GM19455 (cell line): ENCODE measurements at regions not wholly inside any gene's neighbourhood (a gene's known extent, or its start where the extent isn't known, plus 50 kb on each side); places are given as distances from the start of the nearest gene placed in this dataset.
A peak's percentile ranks its signal among the peaks of the same experiment; 100 is the strongest.

ENCODE experiments used
- ATAC-seq: cut with Tn5 transposase; IDR thresholded peaks from one replicate; pipeline ENCODE4 v1.9.1; 2021; ENCODE audit not compliant: unreplicated experiment

- ATAC-seq = no peak
These were observed 231.7 kb upstream of the MIR17HG start for GRCh38 chr13:91115776-91116175.

DNA sequence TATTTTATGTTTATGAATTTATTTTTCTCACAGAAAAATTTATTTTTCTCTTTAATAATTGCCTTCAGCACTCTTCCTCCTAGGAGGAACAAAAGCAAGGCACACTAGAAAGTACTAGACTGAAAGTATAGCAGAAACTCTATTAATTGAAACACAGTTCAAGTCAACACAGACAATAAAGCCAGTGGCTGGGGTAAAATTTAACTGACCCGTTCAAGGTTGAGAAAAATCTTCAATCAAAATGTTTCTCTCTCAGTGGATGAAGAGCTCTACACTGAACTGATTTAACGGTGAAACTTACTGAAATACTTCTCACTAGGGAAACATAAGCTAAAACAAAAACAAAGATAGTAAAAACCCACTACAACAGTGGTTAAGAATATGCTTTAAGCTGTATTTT lies 230.1 kb upstream of the MIR17HG start:
- ATAC-seq = no peak

GRCh38 chr13:91119643-91120042 lies 227.8 kb upstream of the MIR17HG start:
- ATAC-seq = peak; percentile 56

DNA sequence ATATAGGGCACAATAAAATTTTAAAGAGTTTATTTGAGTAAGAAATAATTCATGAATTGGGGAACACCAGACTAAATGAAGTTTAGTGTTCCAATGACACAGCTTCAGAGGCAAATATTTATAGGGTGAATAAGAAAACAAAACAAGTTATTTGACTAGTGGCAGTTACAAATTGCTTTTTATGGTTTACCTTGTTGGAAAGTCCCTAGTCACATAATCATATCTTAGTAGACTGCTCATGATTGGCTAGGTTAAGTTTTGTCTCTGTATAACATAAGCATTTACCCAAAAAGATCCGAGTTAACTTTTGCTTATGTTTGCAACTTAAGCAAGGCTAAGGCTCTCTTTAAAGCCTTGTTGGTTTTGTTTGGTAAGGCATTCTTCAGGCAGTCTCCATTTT lies 224.7 kb upstream of the MIR17HG start:
- ATAC-seq = no peak

DNA sequence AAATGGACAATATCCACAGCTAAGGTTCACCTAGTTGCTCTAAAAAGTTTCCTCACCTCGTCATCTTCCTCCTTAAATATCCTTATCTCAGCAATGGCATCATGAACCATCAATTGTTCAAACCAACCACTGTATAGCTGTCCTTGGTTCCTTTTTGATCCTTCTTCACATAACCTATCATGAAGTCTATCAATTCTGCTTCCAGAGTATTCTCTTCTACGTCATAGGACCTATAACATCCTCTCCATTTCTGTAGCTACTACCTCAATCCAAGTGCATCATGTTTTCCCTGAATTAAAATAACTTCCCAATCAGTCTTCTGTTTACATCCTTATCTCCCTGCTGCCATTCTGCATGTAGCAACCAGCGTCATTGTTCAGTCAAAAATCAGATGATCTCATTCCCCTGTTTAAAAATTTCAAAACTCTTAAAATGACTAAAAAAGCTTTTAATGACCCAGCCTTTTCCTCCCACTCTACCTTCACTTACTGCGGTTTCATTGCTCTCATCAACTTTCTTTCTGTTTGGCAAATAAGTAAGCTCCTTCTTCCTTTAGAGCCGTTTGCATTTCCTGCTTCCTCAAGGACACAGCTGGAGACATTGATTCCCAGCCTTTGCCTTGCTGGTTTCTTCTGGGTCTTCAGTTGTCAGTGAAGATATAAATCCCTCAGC lies 223.9 kb upstream of the MIR17HG start:
- ATAC-seq = no peak

- ATAC-seq = no peak
These were observed 220.7 kb upstream of the MIR17HG start for GRCh38 chr13:91126806-91127205.

GRCh38 chr13:91127995-91128394 lies 219.5 kb upstream of the MIR17HG start:
- no peak for ATAC-seq

DNA sequence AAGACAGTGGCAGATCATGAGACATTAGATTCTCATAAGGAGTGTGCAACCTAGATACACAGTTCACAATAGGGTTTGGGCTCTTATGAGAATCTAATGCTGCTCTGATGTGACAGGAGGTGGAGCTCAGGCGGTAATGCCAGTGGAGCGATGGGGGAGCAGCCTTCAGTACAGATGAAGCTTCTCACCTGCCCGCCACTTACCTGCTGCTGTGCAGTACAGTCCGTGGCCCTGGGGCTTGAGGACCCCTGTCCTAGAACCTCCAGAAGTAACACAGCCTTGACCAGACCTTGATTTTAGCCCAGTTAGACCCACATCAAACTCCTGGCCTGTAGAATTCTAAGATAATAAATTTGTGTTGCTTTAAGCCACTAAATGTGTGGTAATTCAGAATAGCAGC lies 215.1 kb upstream of the MIR17HG start:
- no peak for ATAC-seq

GRCh38 chr13:91132786-91133185 lies 214.7 kb upstream of the MIR17HG start:
- ATAC-seq = no peak

DNA sequence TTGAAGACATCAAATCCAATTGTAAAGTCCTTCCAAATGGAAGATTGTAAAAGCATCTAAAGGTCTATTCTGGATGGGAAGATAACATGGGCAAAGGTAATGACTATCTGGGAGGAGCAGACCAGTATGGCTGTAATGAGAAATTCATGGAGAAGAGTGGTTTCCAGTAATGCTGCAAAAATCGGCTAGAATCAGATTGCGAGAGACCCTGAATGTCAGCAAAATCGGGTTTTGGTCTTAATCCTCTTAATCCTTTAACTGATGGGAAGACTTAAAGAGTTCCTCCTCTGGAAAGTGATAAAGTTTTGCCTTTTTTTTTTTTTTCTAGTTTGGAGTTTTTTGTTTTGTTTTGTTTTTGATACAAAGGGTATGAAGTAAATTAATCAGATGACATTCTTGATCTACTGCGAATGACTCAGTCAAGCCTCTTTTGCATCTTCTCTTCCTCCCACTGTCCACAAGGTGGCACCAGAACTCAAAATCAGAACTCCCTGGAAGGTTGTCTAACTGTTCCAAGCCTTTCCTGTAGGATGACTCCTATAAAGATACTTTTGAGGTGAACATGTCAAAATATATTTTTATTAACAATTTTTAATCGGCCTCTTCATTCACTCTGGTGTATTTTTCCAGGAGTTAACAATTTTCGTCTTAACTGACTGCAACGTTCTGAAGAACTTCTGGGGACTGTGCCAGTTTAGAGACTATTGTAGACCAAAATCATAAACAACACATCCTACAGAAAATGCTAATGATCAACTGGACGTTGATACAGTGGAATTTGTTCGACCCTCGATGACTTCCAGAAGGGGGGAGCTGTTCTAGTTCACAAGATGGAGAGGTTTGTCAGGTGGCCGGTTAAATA lies 213.3 kb upstream of the MIR17HG start:
- ATAC-seq = peak; percentile 86

- no peak for ATAC-seq
These were observed 212.7 kb upstream of the MIR17HG start for GRCh38 chr13:91134803-91135184.

GRCh38 chr13:91135376-91135775 lies 212.1 kb upstream of the MIR17HG start:
- ATAC-seq = no peak

- no peak for ATAC-seq
These were observed 211.5 kb upstream of the MIR17HG start for GRCh38 chr13:91135968-91136367.

- no peak for ATAC-seq
These were observed 210.7 kb upstream of the MIR17HG start for GRCh38 chr13:91136806-91137205.

DNA sequence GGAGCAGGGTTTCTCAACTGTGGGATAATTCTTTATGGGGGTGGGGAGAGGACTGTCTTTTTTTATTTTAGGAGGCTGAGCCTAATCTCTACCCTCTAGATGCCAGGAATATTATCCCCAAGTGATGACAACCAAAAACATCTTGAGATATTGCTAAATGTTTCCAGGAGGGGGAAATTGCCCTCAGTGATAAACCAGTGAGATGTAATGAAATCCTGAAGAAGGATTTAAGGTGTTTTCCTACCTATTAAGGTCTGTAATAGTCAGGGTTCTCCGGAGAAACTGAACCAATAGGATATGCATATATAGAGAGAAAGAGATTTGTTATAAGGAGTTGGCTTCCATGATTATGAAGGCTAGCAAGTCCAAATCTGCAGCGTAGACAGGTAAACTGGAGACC lies 208.3 kb upstream of the MIR17HG start:
- ATAC-seq = no peak

GRCh38 chr13:91141543-91142061 lies 205.9 kb upstream of the MIR17HG start:
- ATAC-seq = no peak

- ATAC-seq = no peak
These were observed 204.9 kb upstream of the MIR17HG start for GRCh38 chr13:91142572-91142971.

- no peak for ATAC-seq
These were observed 203.4 kb upstream of the MIR17HG start for GRCh38 chr13:91144054-91144453.

GRCh38 chr13:91144486-91144885 lies 203.0 kb upstream of the MIR17HG start:
- no peak for ATAC-seq

DNA sequence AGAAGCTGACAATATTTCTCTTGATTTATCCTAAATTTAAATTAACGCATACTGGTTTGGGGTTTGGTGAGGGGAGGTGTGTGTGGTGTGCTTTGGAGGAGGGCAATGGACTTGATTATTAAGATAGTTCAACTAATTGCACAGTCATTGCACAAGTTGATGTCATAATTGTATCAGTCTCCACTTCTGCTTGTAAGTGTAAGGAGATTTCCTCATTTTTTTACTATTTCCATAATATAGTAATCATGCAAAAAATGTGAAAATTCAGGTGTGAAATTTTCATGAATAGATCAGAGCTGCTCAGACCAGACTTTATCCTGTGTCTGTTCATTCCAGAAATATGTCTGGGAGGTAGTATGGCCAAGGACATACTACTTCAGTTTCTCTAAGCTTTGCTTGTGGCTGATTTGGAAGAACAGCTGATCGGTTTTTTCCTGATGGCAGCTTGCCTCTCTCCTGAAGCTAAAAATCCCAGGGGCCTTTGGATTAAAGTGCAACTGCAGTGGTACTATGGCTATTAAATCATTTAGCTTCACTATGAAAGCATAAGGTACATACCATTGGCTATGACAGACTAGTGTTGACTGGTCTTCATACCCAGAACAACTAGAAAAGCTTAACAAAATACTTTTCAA lies 201.8 kb upstream of the MIR17HG start:
- no peak for ATAC-seq

GRCh38 chr13:91146601-91147000 lies 200.9 kb upstream of the MIR17HG start:
- no peak for ATAC-seq

DNA sequence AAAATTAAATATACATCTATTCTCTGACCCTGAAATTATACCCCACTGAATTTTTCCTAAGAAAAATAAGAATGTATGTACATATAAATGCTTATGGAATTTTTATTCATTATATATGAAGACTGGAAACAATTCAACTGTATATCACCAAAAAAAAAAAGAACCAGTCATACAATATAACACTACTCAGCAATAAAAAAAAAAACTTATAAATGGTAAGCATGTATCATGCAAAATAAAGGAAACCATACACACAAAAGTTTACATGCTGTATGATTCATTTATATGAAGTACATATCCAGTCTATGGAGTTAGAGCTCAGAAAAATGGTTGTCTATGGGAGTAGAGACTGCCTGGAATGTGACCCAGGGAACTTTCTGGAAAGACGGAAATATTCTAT lies 199.4 kb upstream of the MIR17HG start:
- ATAC-seq = no peak
